ENCODE measurements at regions not wholly inside any gene's neighbourhood (a gene's known extent, or its start where the extent isn't known, plus 50 kb on each side); places are given as distances from the start of the nearest gene placed in this dataset.

DNA sequence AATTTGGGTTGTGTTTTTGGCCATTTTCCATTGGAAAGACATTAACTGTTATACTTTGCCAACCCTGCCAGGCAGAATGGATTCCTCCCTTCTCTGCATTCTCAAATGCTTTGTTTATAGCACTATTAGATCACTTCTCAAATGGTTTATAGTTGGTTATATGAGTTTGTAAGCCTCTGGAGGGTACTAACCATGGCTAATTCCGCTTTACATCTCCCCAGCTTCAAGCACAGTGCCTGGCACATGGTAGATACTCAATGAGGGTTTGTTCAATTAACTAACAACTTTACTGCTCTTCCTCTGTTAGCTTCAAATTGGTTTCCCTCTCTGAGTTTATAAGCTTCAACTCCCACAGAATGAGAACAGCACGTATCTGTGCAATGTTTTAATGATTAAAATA is 213.5 kb downstream of the SOX11 start:
- TF ChIP-seq CTCF (IDR thresholded peaks at IDR 0.05; ENCODE audit: borderline replicate concordance, insufficient read depth, low read depth, low read length), result no peak
- no peak overlapping the region for H3K4me3 ChIP-seq (ENCODE audit: low read depth, low read length)

DNA sequence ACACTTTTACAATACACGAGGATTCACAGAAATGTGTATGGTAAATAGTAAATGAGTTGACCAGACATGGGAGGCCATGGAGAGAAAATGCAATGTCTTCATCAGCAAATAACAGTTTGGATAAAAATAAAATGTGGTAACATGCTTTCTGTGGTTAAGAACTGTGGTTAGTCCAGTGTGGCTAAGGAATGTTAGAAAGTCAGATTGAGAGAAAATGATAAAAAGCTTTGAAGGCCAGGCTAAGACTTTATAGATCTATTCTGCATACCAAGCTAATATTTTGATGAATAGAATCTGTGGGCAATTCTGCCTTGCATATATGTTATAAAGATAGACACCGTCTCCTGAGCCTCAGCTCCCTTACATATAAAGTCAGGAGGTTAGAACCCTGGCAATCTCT is 215.9 kb downstream of the SOX11 start:
- H3K4me3 ChIP-seq (ENCODE audit: low read depth, low read length), result no peak overlapping the region
- no peak for TF ChIP-seq CTCF (IDR thresholded peaks at IDR 0.05; ENCODE audit: borderline replicate concordance, insufficient read depth, low read depth, low read length)

DNA sequence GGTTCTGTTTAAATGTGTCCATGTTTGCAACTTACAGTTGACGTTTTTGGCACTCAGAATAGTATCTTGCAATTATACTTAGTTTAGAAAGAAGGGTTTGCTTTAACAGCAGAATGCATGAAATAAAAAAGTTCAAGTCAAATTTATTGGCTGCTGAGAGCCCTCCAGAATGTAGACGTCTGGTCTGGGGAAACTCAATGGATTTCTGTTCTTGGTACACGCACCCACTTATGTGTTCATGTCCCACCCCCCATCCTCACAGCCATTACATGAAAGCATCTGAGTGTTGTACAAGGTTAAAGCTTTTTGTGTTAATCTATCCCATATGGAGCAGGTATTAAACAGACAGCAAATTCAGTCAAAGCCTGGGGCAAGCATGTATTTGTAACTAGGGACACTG is 219.5 kb downstream of the SOX11 start:
- no peak for TF ChIP-seq CTCF (IDR thresholded peaks at IDR 0.05; ENCODE audit: borderline replicate concordance, insufficient read depth, low read depth, low read length)
- H3K4me3 ChIP-seq (ENCODE audit: low read depth, low read length), result no peak overlapping the region

DNA sequence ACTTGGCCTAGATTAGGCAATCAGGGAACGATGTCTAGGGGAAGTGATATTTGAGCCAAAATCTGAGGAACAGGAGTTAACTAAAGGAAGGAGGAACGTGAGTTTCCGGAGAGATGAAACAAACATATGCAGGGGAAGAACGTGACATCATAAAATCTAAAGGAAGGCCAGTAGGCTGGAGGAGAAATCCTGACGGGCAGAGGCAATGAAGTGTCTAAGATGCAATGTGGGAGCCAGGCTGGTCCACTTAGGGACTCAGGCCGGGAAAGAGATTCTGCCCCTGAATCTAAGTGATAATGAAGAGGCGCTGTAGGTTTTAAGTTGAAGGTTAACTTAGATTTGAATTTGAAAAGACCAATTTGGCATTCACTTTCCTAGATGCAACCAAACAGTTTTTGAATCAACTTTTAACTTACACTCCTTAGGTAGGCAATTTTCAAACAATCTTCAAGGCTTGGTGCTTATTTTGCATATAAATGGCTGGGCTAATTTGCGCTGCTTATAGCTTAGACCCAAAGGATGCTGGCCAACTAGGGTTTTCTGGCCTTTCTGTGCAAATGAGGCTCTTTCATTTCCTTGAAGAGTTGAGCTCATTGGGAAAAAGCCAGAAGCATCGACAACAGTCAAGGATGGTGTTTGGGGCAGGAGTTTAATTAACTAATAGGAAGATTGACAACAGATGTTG is 221.7 kb downstream of the SOX11 start:
- TF ChIP-seq CTCF (IDR thresholded peaks at IDR 0.05; ENCODE audit: borderline replicate concordance, insufficient read depth, low read depth, low read length), result no peak
- H3K4me3 ChIP-seq (ENCODE audit: low read depth, low read length), result no peak overlapping the region

DNA sequence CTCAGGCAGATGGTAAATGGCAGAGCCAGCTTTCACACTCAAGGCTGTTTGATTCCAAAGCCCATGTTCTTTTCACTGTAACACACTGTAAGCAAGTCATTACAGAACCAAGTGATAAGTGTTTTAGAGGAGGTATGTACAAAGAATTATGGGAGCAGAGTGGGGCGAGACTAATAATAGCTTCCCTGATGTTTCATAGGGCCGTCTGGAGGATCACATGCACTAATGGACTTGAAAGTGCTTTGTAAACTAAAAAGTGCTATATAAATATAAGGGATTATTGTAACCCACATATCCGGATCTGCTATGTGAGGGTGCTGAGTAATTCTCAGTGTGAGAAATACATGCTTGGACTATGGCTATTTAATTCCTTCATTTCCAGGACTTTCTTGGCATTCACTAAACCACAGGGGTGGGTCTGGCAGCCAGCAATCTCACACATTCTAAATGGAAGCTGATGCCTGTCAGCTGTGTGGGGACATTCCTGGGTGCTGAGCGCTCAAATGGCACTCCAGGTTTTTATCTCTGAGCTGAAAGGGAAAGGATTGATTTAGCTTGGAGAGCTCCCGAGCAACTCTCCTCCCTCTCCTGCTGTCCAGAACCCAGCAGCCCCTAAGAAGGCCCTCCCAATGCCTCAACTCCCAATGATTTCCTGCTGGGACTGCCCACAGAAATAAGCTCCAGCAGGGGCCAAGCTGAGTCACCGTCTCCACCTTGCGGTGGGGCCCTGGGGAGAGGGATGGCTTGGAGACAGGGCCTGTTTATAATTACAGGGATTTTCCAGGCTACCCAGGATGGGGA is 222.8 kb downstream of the SOX11 start:
- no peak for TF ChIP-seq CTCF (IDR thresholded peaks at IDR 0.05; ENCODE audit: borderline replicate concordance, insufficient read depth, low read depth, low read length)
- no peak overlapping the region for H3K4me3 ChIP-seq (ENCODE audit: low read depth, low read length)

DNA sequence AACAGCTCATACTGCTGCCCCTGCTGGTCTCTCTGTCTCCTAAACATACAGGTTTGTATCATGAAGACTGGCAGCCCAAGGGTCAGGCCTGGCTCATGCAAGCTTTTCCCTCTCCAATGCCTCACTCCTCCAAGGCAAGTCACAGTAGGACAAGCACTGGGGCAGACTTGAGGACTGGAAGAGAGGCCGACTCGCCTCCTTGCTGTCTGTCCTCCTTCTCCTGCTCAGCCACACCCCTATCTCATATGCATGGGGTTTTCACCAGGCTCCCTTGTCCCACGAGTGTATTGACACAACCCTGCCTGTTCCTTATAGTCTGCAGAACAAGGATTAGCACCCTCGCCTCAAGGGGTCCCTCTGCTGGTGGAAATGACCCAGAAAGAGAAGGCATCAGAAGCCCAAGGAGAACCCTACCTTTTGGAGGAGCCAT is 223.7 kb downstream of the SOX11 start:
- TF ChIP-seq CTCF (IDR thresholded peaks at IDR 0.05; ENCODE audit: borderline replicate concordance, insufficient read depth, low read depth, low read length), result peak; percentile 63
- no peak overlapping the region for H3K4me3 ChIP-seq (ENCODE audit: low read depth, low read length)

Measured in GM12875 (cell line).